Adipocyte (in vitro differentiated cells): ENCODE measurements at regions not wholly inside any gene's neighbourhood (a gene's known extent, or its start where the extent isn't known, plus 50 kb on each side); places are given as distances from the start of the nearest gene placed in this dataset.
"Not testable (repeated sequence)": the region's sequence is repeated elsewhere in the genome, so short reads cannot be mapped to it uniquely, and the experiment has no call there.

Experiments used
- DNase-seq: peaks from one replicate; pipeline ENCODE4 v3.0.0-alpha.2; 2015; ENCODE audit warnings: low read depth
- H3K27me3 ChIP-seq: replicated peaks from 2 replicates; pipeline ENCODE4 v1.7.0; 2013; ENCODE audit warnings: mild to moderate bottlenecking, low read length, moderate library complexity; ENCODE audit not compliant: control insufficient read depth, insufficient read depth
- H3K36me3 ChIP-seq: 2 replicates; pipeline ENCODE4 v1.7.0; 2013; ENCODE audit warnings: low read length, mild to moderate bottlenecking, moderate library complexity; ENCODE audit not compliant: control insufficient read depth, insufficient read depth, severe bottlenecking
- H3K4me1 ChIP-seq: 2 replicates; pipeline ENCODE4 v1.7.0; 2013; ENCODE audit warnings: mild to moderate bottlenecking, low read length, moderate library complexity; ENCODE audit not compliant: control insufficient read depth, insufficient read depth
- H3K4me3 ChIP-seq: 2 replicates; pipeline ENCODE4 v1.7.0; 2013; ENCODE audit warnings: mild to moderate bottlenecking, low read length, moderate library complexity
- H3K9ac ChIP-seq: 2 replicates; pipeline ENCODE4 v1.7.0; 2013; ENCODE audit warnings: mild to moderate bottlenecking, low read length, moderate library complexity
- H3K9me3 ChIP-seq: 2 replicates; pipeline ENCODE4 v1.7.0; 2013; ENCODE audit warnings: mild to moderate bottlenecking, low read length, moderate library complexity; ENCODE audit not compliant: control insufficient read depth

- Histone ChIP-seq H3K36me3 (no peaks in the 10 kb centered on the region), H3K9ac (no peak overlapping the region), H3K4me3 (no peak overlapping the region), H3K4me1 (no peaks in the 10 kb centered on the region), H3K9me3 (no peaks in the 10 kb centered on the region), H3K27me3 (peaks cover 3% of the 10 kb centered on the region)
- no peak for DNase-seq
These were observed 50.9 kb upstream of the OLIG3 start for GRCh38 chr6:137545073-137545472.

DNA sequence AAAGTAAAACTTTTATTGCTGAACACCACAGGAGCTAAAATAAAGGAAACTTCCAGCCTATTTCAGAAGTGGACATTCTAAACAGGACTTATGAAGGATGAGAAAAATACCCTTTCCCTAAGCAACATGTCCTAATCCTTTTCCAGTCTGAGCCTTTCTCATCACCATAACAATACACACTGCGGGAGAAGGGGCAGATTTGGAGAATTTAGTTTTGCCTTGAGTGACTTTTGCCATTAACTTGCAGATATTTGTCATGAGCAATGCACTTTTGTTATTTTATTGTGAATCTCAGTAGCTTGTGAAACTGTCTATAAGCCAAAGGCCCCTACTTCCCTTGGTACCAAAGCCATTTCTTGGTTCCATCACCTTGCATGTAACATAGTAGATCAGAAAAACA lies 53.0 kb upstream of the OLIG3 start:
- no peak for DNase-seq
- H3K4me1 ChIP-seq, result no peaks in the 10 kb centered on the region
- no peaks in the 10 kb centered on the region for H3K36me3 ChIP-seq
- no peaks in the 10 kb centered on the region for H3K9me3 ChIP-seq
- H3K4me3 ChIP-seq, result no peak overlapping the region
- peaks cover 12% of the 10 kb centered on the region for H3K27me3 ChIP-seq
- H3K9ac ChIP-seq, result no peak overlapping the region

GRCh38 chr6:137547601-137548000 lies 53.4 kb upstream of the OLIG3 start:
- no peak for DNase-seq
- no peak overlapping the region for H3K4me3 ChIP-seq
- no peaks in the 10 kb centered on the region for H3K36me3 ChIP-seq
- no peak overlapping the region for H3K9ac ChIP-seq
- H3K9me3 ChIP-seq, result no peaks in the 10 kb centered on the region
- no peaks in the 10 kb centered on the region for H3K4me1 ChIP-seq
- peaks cover 14% of the 10 kb centered on the region for H3K27me3 ChIP-seq

DNA sequence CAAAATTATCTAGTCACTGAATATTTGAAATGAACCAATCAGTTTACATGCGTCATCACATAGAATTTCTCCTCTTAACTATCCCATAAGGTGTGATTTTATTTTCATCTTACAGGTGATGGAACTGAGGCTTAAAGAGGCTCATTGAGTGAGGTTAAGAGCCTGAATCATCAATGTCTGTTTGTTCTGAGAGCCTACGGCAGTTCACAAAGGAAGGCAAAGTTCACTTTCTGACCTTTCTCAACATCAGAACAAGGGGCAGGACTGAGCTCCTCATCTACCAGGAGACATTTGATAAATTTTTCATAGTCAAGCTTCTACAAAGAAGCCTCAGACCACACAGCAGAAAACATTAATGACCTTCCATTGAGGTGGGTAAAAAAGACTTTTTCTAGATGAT lies 54.9 kb upstream of the OLIG3 start:
- Histone ChIP-seq H3K4me3 (no peak overlapping the region), H3K9me3 (no peaks in the 10 kb centered on the region), H3K9ac (no peak overlapping the region), H3K27me3 (peaks cover 19% of the 10 kb centered on the region), H3K4me1 (no peaks in the 10 kb centered on the region), H3K36me3 (no peaks in the 10 kb centered on the region)
- DNase-seq, result no peak

DNA sequence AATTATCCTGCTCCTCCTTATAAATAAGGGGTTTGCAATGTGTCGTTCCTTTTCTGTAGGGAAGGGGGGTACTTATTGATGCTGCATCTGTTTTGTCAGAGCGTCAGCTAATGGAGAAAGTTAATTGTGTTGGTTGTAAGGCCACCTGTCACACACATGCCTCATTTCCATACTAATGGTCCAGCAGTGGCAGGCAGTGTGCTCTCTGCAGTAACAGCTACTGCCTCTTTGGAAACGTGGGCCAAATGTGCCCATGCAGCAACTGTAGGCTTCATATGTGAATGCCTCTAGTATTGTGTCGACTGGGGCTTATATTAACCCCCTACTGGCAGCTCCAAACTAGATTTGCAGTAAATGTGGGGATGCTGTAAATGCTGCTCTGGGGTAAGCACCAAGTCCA lies 56.3 kb upstream of the OLIG3 start:
- H3K9me3 ChIP-seq, result no peaks in the 10 kb centered on the region
- DNase-seq, result no peak
- H3K27me3 ChIP-seq, result peaks cover 16% of the 10 kb centered on the region
- no peaks in the 10 kb centered on the region for H3K4me1 ChIP-seq
- no peaks in the 10 kb centered on the region for H3K36me3 ChIP-seq
- H3K4me3 ChIP-seq, result no peak overlapping the region
- no peak overlapping the region for H3K9ac ChIP-seq

- no peak overlapping the region for H3K9ac ChIP-seq
- H3K9me3 ChIP-seq, result no peaks in the 10 kb centered on the region
- H3K4me3 ChIP-seq, result no peak overlapping the region
- no peaks in the 10 kb centered on the region for H3K36me3 ChIP-seq
- H3K27me3 ChIP-seq, result peaks cover 16% of the 10 kb centered on the region
- no peak for DNase-seq
- H3K4me1 ChIP-seq, result no peaks in the 10 kb centered on the region
These were observed 58.0 kb upstream of the OLIG3 start for GRCh38 chr6:137552146-137552545.

- no peak for DNase-seq
- no peak overlapping the region for H3K9ac ChIP-seq
- H3K4me1 ChIP-seq, result no peaks in the 10 kb centered on the region
- H3K27me3 ChIP-seq, result peaks cover 16% of the 10 kb centered on the region
- H3K36me3 ChIP-seq, result no peaks in the 10 kb centered on the region
- H3K4me3 ChIP-seq, result no peak overlapping the region
- H3K9me3 ChIP-seq, result no peaks in the 10 kb centered on the region
These were observed 58.6 kb upstream of the OLIG3 start for GRCh38 chr6:137552809-137553208.

DNA sequence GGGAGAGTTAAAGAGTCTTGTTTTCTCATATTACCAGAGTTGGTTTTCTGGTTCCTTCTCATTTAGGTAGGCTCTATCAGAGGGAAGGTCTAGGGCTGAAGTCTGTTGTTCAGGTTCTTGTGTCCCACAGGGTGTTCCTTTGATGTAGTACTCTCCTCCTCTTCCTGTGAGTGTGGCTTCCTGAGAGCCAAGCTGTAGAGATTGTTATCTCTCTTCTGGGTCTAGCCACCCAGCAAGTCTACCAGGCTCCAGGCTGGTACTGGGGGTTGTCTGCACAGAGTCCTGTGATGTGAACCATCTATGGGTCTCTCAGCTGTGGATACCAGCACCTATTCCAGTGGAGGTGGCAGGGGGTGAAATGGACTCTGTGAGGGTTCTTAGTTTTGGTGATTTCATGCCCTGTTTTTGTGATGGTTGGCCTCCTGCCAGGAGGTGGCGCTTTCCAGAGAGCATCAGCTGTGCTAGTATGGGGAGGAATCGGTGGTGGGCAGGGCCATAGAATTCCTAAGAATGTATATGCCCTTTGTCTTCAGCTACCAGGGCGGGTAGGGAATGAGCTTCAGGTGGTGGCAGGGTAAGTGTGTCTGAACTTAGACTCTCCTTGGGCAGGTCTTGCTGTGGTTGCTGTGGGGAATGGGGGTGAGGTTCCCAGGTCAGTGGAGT lies 65.5 kb upstream of the OLIG3 start:
- H3K9ac ChIP-seq, H3K9me3 ChIP-seq, DNase-seq, H3K27me3 ChIP-seq, H3K36me3 ChIP-seq, H3K4me1 ChIP-seq, H3K4me3 ChIP-seq: not testable (repeated sequence)

- Histone ChIP-seq H3K4me1 (no peaks in the 10 kb centered on the region), H3K9ac (no peak overlapping the region), H3K9me3 (no peaks in the 10 kb centered on the region), H3K4me3 (no peak overlapping the region), H3K27me3 (peaks cover 8% of the 10 kb centered on the region), H3K36me3 (no peaks in the 10 kb centered on the region)
- no peak for DNase-seq
These were observed 66.0 kb upstream of the OLIG3 start for GRCh38 chr6:137560184-137560563.

GRCh38 chr6:137568067-137568466 lies 73.9 kb upstream of the OLIG3 start:
- DNase-seq, result no peak
- Histone ChIP-seq H3K9ac (no peak overlapping the region), H3K4me1 (no peaks in the 10 kb centered on the region), H3K27me3 (peaks cover 22% of the 10 kb centered on the region), H3K4me3 (no peak overlapping the region), H3K36me3 (no peaks in the 10 kb centered on the region), H3K9me3 (no peaks in the 10 kb centered on the region)

- peaks cover 41% of the 10 kb centered on the region for H3K27me3 ChIP-seq
- no peaks in the 10 kb centered on the region for H3K36me3 ChIP-seq
- no peak overlapping the region for H3K9ac ChIP-seq
- no peaks in the 10 kb centered on the region for H3K9me3 ChIP-seq
- H3K4me1 ChIP-seq, result no peaks in the 10 kb centered on the region
- DNase-seq, result no peak
- H3K4me3 ChIP-seq, result no peak overlapping the region
These were observed 76.2 kb upstream of the OLIG3 start for GRCh38 chr6:137570393-137570792.

GRCh38 chr6:137571854-137572253 lies 77.7 kb upstream of the OLIG3 start:
- Histone ChIP-seq H3K9ac (no peak overlapping the region), H3K27me3 (peaks cover 41% of the 10 kb centered on the region), H3K9me3 (no peaks in the 10 kb centered on the region), H3K4me1 (no peaks in the 10 kb centered on the region), H3K36me3 (no peaks in the 10 kb centered on the region), H3K4me3 (no peak overlapping the region)
- peak; percentile 3 for DNase-seq
